ENCODE measurements at regions not wholly inside any gene's neighbourhood (a gene's known extent, or its start where the extent isn't known, plus 50 kb on each side); places are given as distances from the start of the nearest gene placed in this dataset.

DNA sequence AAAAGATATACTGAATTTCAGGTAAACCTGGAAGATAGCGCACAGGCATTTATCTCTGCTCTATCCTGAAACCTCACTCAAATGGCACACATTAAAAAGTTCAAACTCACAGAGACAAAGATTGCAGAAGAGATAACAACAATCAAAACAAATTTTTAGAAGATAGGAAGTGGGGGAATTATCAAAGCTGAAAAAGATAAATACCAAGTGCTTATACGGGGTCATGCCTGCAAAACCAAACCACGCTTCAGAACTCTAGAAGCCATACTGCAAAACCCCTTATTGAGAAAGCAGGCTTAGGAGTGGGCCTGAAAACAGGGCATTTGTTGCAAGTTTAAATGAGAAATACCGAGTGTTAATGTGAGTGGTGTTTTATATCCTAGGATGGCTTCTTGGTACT lies 76.8 kb downstream of the BARHL2 start:
- Histone ChIP-seq H3K27me3 (ENCODE audit: insufficient read depth, low read length) (no peaks in the 10 kb centered on the region), H3K27ac (ENCODE audit: insufficient read length, low read depth, low read length) (no peak overlapping the region), H2BK20ac (ENCODE audit: low read depth, low read length, poor library complexity, severe bottlenecking) (no peak overlapping the region), H3K23ac (ENCODE audit: insufficient read length, low read depth, low read length) (no peak overlapping the region), H2BK120ac (ENCODE audit: low read depth, low read length, poor library complexity, severe bottlenecking) (no peak overlapping the region), H3K79me1 (ENCODE audit: insufficient read depth, low read depth, low read length, poor library complexity, severe bottlenecking) (no peaks in the 10 kb centered on the region), H2BK5ac (ENCODE audit: insufficient read length, low read length) (no peak overlapping the region), H3K4me1 (ENCODE audit: insufficient read depth, low read length) (no peaks in the 10 kb centered on the region), H2BK12ac (ENCODE audit: insufficient read length, low read depth, low read length) (no peak overlapping the region), H3K9me3 (ENCODE audit: control insufficient read depth, low read depth, low read length) (no peaks in the 10 kb centered on the region), H4K91ac (ENCODE audit: insufficient read length, low read depth, low read length) (no peak overlapping the region), H3K14ac (ENCODE audit: insufficient read depth, low read length) (no peak overlapping the region), H4K5ac (ENCODE audit: insufficient read length, low read depth, low read length) (no peak overlapping the region), H3K18ac (ENCODE audit: insufficient read length, low read depth, low read length) (no peak overlapping the region), H2AFZ (ENCODE audit: low read length) (no peak overlapping the region), H3T11ph (ENCODE audit: low read length) (no peak overlapping the region), H3K79me2 (ENCODE audit: insufficient read depth, low read length) (no peaks in the 10 kb centered on the region), H3K56ac (ENCODE audit: insufficient read length, low read depth, low read length) (no peak overlapping the region), H4K8ac (replicated peaks; ENCODE audit: insufficient read length, low read depth, low read length) (no peak overlapping the region), H4K20me1 (ENCODE audit: control insufficient read depth, insufficient read depth, insufficient read length) (no peaks in the 10 kb centered on the region), H3K23me2 (ENCODE audit: insufficient read length, low read depth, low read length, poor library complexity, severe bottlenecking) (no peaks in the 10 kb centered on the region), H2AK5ac (ENCODE audit: insufficient read length, low read length) (no peak overlapping the region), H3K4me2 (ENCODE audit: insufficient read depth, insufficient read length, low read length) (no peak overlapping the region), H3K4ac (ENCODE audit: low read depth, low read length) (no peak overlapping the region), H3K9ac (ENCODE audit: extremely low read depth, insufficient read length, low read length) (no peak overlapping the region), H2BK15ac (ENCODE audit: low read depth, low read length) (no peak overlapping the region)
- no CpG with 5 or more reads among the region's 4 CpGs for WGBS (ENCODE audit: extremely low coverage, insufficient read length, low lambda C conversion rate)
- H3K9me3 Mint-ChIP-seq: peaks cover 0 to 4% of the 10 kb centered on the region in 2 experiments; a peak in 2 of 5 replicates
- peaks cover 10% of the 10 kb centered on the region in 2 experiments for H3K4me1 Mint-ChIP-seq
- no peaks in the 10 kb centered on the region for H3K36me3 Mint-ChIP-seq (ENCODE audit: insufficient read depth in 1 of 3, low read depth in 3 of 3)
- no peak overlapping the region for H3K27ac Mint-ChIP-seq
- TF ChIP-seq, protein P1, sequence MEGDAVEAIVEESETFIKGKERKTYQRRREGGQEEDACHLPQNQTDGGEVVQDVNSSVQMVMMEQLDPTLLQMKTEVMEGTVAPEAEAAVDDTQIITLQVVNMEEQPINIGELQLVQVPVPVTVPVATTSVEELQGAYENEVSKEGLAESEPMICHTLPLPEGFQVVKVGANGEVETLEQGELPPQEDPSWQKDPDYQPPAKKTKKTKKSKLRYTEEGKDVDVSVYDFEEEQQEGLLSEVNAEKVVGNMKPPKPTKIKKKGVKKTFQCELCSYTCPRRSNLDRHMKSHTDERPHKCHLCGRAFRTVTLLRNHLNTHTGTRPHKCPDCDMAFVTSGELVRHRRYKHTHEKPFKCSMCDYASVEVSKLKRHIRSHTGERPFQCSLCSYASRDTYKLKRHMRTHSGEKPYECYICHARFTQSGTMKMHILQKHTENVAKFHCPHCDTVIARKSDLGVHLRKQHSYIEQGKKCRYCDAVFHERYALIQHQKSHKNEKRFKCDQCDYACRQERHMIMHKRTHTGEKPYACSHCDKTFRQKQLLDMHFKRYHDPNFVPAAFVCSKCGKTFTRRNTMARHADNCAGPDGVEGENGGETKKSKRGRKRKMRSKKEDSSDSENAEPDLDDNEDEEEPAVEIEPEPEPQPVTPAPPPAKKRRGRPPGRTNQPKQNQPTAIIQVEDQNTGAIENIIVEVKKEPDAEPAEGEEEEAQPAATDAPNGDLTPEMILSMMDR (conservative IDR thresholded peaks at IDR 0.05): no peak
- no peak overlapping the region for H3K4me3 Mint-ChIP-seq
- H3K27me3 Mint-ChIP-seq (ENCODE audit: low read depth): 0 out of 2 replicates have a peak, but pooled peaks cover under 1% of the 10 kb centered on the region
- DNase-seq: no peak
